Activated T-helper 1 cell treated with anti-CD3 and anti-CD28 coated beads, Interleukin-12 subunit alpha, Interleukin-12 subunit beta, Interleukin-2, Interleukin-4 antibody, amounts not matched to agents 30 ng/mL and 10 ng/mL and 1 ng/mL, durations not matched to agents 14 hours and 24 hours and 36 hours (primary cell): ENCODE measurements at regions not wholly inside any gene's neighbourhood (a gene's known extent, or its start where the extent isn't known, plus 50 kb on each side); places are given as distances from the start of the nearest gene placed in this dataset.

Experiments used
- DNase-seq: peaks from one replicate; pipeline ENCODE4 v3.0.0; 2021; ENCODE audit warnings: low spot score
- H3K27ac Mint-ChIP-seq: one replicate; pipeline ENCODE4 v1.8.0; 2021; ENCODE audit warnings: mild to moderate bottlenecking, mixed read lengths
- H3K27me3 Mint-ChIP-seq: one replicate; pipeline ENCODE4 v1.8.0; 2022; ENCODE audit warnings: mild to moderate bottlenecking, moderate library complexity, mixed read lengths; ENCODE audit not compliant: insufficient read depth
- H3K36me3 Mint-ChIP-seq: one replicate; pipeline ENCODE4 v1.8.0; 2021; ENCODE audit warnings: low read depth, mixed read lengths
- H3K4me1 Mint-ChIP-seq: one replicate; pipeline ENCODE4 v1.8.0; 2021; ENCODE audit warnings: low read depth, mixed read lengths
- H3K4me3 Mint-ChIP-seq: one replicate; pipeline ENCODE4 v1.8.0; 2021; ENCODE audit warnings: mild to moderate bottlenecking, moderate library complexity, mixed read lengths
- H3K9me3 Mint-ChIP-seq: one replicate; pipeline ENCODE4 v1.8.0; 2021; ENCODE audit warnings: mixed read lengths
- intact Hi-C: fragments of 100-400 bp; cut with micrococcal nuclease; formaldehyde crosslinking; loops from one replicate; pipeline ENCODE4 v1.15.1; 2024

DNA sequence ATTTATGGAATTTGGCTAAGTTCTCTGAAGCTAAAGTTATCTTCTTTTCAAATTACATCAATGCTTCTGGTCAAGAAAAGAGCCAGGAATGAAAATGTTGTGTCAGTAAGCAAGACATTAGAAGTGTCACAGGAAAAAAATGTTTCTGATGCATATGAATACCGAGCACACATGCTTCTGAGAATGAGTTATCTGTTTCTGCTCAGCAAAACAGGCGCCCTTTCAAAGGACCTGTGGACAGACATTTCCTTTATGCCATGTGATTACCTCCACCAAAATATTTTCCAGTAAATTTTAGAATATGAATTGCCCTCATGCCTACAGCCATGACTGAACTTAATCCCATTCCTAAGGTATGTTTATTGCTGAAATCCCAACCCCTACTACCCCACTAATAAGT, 55.4 kb upstream of the RNF180 start:
- Mint-ChIP-seq H3K27me3 (no peaks in the 10 kb centered on the region), H3K9me3 (peaks cover 7% of the 10 kb centered on the region), H3K36me3 (no peaks in the 10 kb centered on the region), H3K27ac (no peak overlapping the region), H3K4me3 (no peak overlapping the region), H3K4me1 (no peaks in the 10 kb centered on the region)
- no peak for DNase-seq
- intact Hi-C loops: no loop called here

DNA sequence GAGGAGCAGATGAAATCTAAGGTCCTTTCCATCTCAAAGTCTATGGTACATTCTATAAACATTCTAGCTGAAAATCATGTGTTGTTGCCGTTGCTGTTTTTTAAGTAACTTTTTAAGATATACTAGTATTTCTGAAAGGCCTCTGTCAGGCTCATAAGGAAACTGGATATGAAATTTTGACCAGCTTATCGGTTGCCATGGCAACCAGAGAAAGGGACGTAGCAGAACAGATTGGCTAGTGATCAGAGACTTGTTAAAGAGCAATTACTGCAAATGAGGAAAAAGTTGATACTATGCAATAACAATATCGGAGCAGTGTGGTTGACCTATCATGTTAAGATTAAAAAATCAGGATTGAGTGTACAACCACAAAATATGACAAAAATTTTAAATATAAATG, 57.0 kb upstream of the RNF180 start:
- intact Hi-C loops: no loop called here
- no peak for DNase-seq
- Mint-ChIP-seq H3K4me3 (no peak overlapping the region), H3K9me3 (peaks cover 7% of the 10 kb centered on the region), H3K36me3 (no peaks in the 10 kb centered on the region), H3K27ac (no peak overlapping the region), H3K4me1 (no peaks in the 10 kb centered on the region), H3K27me3 (no peaks in the 10 kb centered on the region)

DNA sequence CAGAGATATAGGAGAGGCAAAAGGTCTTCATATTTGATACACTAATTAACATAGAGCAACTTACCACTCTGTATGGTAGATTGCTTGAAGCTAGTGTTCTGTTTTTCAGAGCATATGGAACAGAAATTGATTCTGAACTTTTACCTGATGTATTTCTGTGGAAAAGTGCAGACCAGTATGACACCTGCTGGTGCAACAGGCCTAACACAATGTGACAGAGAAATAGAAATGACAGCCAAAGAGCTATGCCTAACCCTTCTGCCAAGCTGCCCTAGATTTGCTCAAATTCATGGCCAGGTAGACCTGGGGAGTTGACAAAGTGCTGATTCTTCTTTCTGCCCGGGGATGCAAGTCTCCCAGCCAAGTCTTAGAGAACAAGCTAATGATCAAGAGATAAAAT, 65.4 kb upstream of the RNF180 start:
- intact Hi-C loops: no loop called here
- no peak overlapping the region for H3K27ac Mint-ChIP-seq
- no peaks in the 10 kb centered on the region for H3K4me1 Mint-ChIP-seq
- no peaks in the 10 kb centered on the region for H3K27me3 Mint-ChIP-seq
- no peaks in the 10 kb centered on the region for H3K36me3 Mint-ChIP-seq
- no peak for DNase-seq
- no peak overlapping the region for H3K4me3 Mint-ChIP-seq
- peaks cover 10% of the 10 kb centered on the region for H3K9me3 Mint-ChIP-seq

DNA sequence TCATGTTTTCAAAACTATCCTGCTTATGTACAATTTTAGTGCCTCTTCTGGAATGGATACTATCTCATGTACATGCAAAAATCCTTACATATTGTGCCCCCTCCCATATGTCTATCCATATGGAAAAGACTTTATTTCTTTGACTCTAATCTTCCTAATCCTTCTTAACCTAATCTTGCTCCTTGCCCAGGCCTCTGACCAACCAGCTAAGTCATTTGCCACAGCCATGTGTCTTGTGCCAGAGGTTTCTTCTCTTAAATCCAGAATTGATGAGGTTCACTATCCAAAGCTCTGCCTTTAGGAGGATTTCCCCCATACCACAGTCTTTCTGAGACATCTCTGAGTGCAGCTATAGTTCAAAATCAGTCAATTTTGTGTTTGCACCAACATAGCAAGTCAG, 68.9 kb upstream of the RNF180 start:
- intact Hi-C loops: no loop called here
- Mint-ChIP-seq H3K36me3 (no peaks in the 10 kb centered on the region), H3K4me1 (no peaks in the 10 kb centered on the region), H3K9me3 (peaks cover 10% of the 10 kb centered on the region), H3K27ac (no peak overlapping the region), H3K27me3 (no peaks in the 10 kb centered on the region), H3K4me3 (no peak overlapping the region)
- no peak for DNase-seq

DNA sequence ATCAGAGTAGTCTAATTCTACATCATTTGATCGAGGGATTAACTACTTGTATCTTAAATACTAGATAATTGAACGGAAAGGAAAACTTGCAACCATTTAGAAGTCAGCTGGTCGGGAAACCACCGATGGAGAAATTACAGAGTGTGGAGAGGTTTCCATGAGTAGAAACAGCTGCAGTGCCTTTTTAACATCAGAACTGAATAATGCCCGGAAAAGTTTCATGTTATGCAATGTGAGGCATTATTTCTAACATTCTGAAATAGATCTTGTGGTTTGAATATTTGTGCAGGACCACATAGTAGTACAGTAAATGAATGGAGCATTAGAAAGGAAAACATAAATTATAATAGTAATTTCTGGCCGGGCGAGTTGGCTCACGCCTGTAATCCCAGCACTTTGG, 88.1 kb upstream of the RNF180 start:
- H3K27me3 Mint-ChIP-seq: no peaks in the 10 kb centered on the region
- H3K36me3 Mint-ChIP-seq: no peaks in the 10 kb centered on the region
- no peaks in the 10 kb centered on the region for H3K4me1 Mint-ChIP-seq
- peaks cover 4% of the 10 kb centered on the region for H3K9me3 Mint-ChIP-seq
- H3K27ac Mint-ChIP-seq: no peak overlapping the region
- no peak for DNase-seq
- intact Hi-C loops: no loop called here
- H3K4me3 Mint-ChIP-seq: no peak overlapping the region

DNA sequence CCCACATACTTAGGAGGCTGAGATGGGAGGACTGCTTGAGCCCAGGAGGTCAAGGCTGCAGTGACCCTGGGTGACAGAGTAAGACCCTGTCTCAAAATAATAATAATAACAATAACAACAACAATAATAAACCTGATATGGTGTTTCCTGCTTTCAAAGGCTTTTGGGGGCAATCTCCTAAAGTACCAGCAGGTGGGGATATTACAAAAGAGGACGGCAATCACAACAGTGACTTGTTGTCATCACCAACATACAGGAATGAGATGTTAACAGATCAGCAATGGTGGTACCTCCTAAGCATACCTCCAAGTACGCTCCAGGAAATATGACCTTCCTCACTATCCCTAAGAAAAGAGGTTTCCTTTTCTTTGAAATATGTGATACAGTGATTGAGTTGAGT, 91.1 kb upstream of the RNF180 start:
- DNase-seq: no peak
- Mint-ChIP-seq H3K9me3 (no peaks in the 10 kb centered on the region), H3K27me3 (no peaks in the 10 kb centered on the region), H3K36me3 (no peaks in the 10 kb centered on the region), H3K4me3 (no peak overlapping the region), H3K27ac (no peak overlapping the region), H3K4me1 (no peaks in the 10 kb centered on the region)
- intact Hi-C loops: loop anchor here (5.0 kb wide), 1 partner anchor 708 kb away; no protein-coding TSS in a partner anchor

DNA sequence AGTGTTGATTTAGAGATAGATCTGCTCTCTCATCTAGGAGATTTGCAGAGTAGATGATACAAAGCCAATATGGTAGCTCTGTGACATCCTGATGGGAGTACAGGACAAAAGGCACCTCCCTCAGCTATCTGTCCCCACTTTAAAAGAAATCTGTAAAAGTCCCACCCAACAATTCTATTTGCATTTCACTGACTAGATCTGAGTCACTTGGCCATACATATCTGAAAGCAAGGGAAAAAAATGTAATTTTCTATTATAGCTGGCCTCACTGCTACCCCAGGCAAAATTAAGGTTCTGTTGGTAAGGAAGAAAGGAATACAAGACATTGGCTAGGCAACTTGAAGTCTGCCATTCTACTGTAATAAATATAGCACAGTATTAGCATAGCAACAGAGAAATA, 96.2 kb upstream of the RNF180 start:
- intact Hi-C loops: no loop called here

DNA sequence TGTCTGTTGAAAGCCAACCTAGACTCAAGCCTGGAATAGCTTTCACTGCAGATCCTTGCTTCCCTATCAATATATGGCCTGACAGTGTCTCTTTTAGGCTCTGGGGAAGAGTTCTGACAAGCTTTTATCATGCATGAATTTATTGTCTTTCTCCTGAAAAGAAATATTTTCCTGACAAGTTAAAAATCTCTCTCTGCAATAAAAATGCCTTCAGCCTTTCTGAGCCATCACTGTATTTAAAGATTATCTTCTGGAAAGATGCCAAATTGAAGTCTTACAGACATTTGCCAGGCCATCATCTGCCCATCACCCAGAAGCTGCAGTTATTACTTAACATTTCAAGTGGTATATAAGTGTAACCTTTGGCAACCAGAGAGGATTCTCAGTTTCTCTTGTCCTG, 88.1 kb upstream of the HTR1A start:
- no peaks in the 10 kb centered on the region for H3K36me3 Mint-ChIP-seq
- H3K27ac Mint-ChIP-seq: no peak overlapping the region
- no peaks in the 10 kb centered on the region for H3K4me1 Mint-ChIP-seq
- intact Hi-C loops: no loop called here
- no peak for DNase-seq
- H3K4me3 Mint-ChIP-seq: no peak overlapping the region
- H3K27me3 Mint-ChIP-seq: no peaks in the 10 kb centered on the region
- peaks cover 3% of the 10 kb centered on the region for H3K9me3 Mint-ChIP-seq

More for the DNA sequence above, 96.2 kb upstream of the RNF180 start:
- H3K4me3 Mint-ChIP-seq: no peak overlapping the region
- no peak for DNase-seq
- H3K9me3 Mint-ChIP-seq: no peaks in the 10 kb centered on the region
- no peak overlapping the region for H3K27ac Mint-ChIP-seq
- H3K4me1 Mint-ChIP-seq: no peaks in the 10 kb centered on the region
- H3K27me3 Mint-ChIP-seq: no peaks in the 10 kb centered on the region
- no peaks in the 10 kb centered on the region for H3K36me3 Mint-ChIP-seq

DNA sequence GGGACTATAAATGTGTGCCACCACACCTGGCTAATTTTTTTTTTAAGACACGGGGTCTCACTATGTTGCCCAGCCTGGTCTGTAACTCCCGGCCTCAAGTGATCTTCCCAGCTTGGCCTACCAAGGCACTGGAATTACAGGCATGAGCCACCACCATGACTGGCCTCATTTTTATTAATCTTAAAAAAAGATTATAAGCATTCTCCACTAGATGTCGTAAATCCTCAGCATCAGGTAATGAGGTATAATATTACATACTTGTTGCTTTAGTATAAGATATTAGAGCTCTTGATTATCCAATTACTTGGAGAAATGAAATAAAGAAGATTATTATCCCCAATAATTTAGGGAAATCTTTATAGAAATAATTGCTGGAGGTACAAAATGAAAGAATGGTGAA, 78.2 kb upstream of the HTR1A start:
- no peak overlapping the region for H3K4me3 Mint-ChIP-seq
- H3K4me1 Mint-ChIP-seq: no peaks in the 10 kb centered on the region
- no peaks in the 10 kb centered on the region for H3K27me3 Mint-ChIP-seq
- no peaks in the 10 kb centered on the region for H3K36me3 Mint-ChIP-seq
- no peak overlapping the region for H3K27ac Mint-ChIP-seq
- DNase-seq: no peak
- intact Hi-C loops: no loop called here
- peaks cover 22% of the 10 kb centered on the region for H3K9me3 Mint-ChIP-seq

DNA sequence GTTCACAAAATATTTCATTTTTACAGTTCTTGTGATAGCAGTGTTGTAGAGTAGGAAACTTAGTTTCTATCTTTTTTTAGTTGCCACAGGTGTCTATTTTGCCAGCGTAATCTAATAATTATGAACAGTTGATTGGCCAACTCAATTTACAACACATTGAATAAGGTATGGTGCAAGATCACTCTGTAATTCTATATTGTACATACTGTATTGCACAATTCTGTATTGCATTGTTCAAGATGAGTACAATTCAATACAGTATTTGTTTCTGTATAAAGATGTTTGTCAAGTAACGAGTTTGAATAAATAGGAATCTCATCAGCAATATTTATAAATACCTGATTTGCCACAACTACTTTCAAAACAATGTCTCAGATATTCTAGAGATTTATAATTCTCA, 64.2 kb upstream of the HTR1A start:
- intact Hi-C loops: no loop called here
- Mint-ChIP-seq H3K36me3 (no peaks in the 10 kb centered on the region), H3K4me1 (no peaks in the 10 kb centered on the region), H3K4me3 (no peak overlapping the region), H3K9me3 (no peaks in the 10 kb centered on the region), H3K27ac (no peak overlapping the region), H3K27me3 (no peaks in the 10 kb centered on the region)
- DNase-seq: no peak

DNA sequence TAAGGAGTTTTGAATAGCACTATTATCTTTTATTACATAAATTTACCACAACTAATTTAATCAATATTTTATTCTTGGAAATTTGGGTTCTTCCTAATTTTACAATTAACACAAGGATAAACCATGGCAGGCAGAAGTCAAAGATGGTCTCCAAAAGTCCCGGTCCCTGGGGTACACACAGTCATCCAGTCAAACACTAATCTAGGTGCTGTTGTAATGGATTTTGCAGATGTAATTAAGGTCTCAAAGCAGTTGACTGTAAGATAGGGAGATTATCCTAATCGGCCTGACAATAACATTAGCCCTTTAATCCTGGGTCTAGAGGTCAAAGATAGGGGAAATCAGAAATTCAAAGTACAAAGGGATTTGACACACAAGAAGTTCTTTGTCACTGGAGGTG, 57.5 kb upstream of the HTR1A start:
- DNase-seq: no peak
- H3K4me3 Mint-ChIP-seq: no peak overlapping the region
- no peaks in the 10 kb centered on the region for H3K36me3 Mint-ChIP-seq
- intact Hi-C loops: no loop called here
- H3K9me3 Mint-ChIP-seq: no peaks in the 10 kb centered on the region
- H3K4me1 Mint-ChIP-seq: no peaks in the 10 kb centered on the region
- H3K27me3 Mint-ChIP-seq: no peaks in the 10 kb centered on the region
- no peak overlapping the region for H3K27ac Mint-ChIP-seq

DNA sequence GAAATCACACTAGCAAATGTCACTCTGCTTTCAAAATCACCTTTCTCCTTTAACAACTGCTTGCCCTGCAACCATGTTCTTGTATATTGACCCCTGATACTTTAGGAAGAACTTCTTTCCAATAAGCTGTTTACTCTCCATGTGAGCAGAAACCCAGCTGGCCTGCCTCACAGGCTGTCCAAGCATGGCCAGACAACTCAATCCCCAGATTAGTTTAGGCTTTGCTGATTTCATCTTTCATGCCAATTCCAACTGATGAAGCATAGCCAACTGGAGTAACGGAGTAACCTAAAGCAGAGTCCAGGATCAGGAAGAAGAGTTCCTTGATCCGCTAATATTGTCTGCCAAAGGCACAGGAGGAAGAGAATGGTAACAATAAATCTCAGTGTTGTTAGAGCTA, 56.7 kb upstream of the HTR1A start:
- Mint-ChIP-seq H3K27me3 (no peaks in the 10 kb centered on the region), H3K9me3 (no peaks in the 10 kb centered on the region)
- intact Hi-C loops: no loop called here

DNA sequence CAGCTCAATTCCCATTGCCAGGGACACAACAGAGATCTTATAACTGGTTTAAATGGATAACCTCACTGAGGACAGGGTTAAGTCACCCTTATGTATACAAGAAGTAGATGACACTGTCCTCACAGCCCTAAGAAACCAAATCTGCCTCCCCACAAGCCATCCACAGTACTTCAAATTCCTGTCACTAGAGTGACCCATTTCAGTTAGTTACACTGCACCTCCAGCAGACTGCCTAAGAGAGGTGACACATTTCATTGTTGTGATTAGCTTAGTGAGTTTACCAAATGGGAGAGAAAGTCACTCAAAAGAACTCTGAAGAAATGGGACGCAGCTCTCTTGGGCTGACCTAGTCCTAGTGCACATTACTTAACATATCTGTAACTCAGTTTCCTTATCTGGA, 53.6 kb upstream of the HTR1A start:
- Mint-ChIP-seq H3K36me3 (no peaks in the 10 kb centered on the region), H3K27ac (no peak overlapping the region), H3K27me3 (no peaks in the 10 kb centered on the region), H3K4me1 (no peaks in the 10 kb centered on the region), H3K4me3 (no peak overlapping the region), H3K9me3 (peaks cover 3% of the 10 kb centered on the region)
- no peak for DNase-seq
- intact Hi-C loops: no loop called here

More for the DNA sequence above, 56.7 kb upstream of the HTR1A start:
- Mint-ChIP-seq H3K27ac (no peak overlapping the region), H3K4me1 (no peaks in the 10 kb centered on the region), H3K4me3 (no peak overlapping the region), H3K36me3 (no peaks in the 10 kb centered on the region)
- no peak for DNase-seq
